Keratinocyte (primary cell): ENCODE measurements at regions not wholly inside any gene's neighbourhood (a gene's known extent, or its start where the extent isn't known, plus 50 kb on each side); places are given as distances from the start of the nearest gene placed in this dataset.

ENCODE experiments used
- CTCF ChIP-seq, 3 experiments: IDR thresholded peaks in 1 of 3; conservative IDR thresholded peaks in 1 of 3; optimal IDR thresholded peaks in 1 of 3; 2 replicates in 2 of 3; 3 replicates in 1 of 3; pipeline versions ENCODE3 to v1.5.1; 2011; ENCODE audit warnings: low read length in 3 of 3, mild to moderate bottlenecking in 3 of 3, moderate library complexity in 2 of 3, control low read depth in 1 of 3, inconsistent platforms in 1 of 3; ENCODE audit not compliant: insufficient read depth in 2 of 3; ENCODE audit errors: extremely low read depth in 1 of 3
- EZH2 ChIP-seq: IDR thresholded peaks from one replicate; pipeline ENCODE4 v1.6.1; 2012; ENCODE audit warnings: inconsistent platforms, mild to moderate bottlenecking, low read length, moderate library complexity

GRCh38 chrX:21171181-21171580 lies 203.0 kb upstream of the CNKSR2 start:
- TF ChIP-seq EZH2 (no peak), CTCF (optimal IDR thresholded peaks at IDR 0.05 in 1 of 3, IDR thresholded peaks at IDR 0.05 in 1 of 3, conservative IDR thresholded peaks at IDR 0.05 in 1 of 3; ENCODE audit: extremely low read depth in 1 of 3, insufficient read depth in 2 of 3, low read length in 3 of 3) (no peak)
